GM19240 (cell line): ENCODE measurements at regions not wholly inside any gene's neighbourhood (a gene's known extent, or its start where the extent isn't known, plus 50 kb on each side); places are given as distances from the start of the nearest gene placed in this dataset.

Experiments used
- DNase-seq: peaks from one replicate; pipeline ENCODE4 v3.0.0; 2011; ENCODE audit warnings: low spot score; ENCODE audit not compliant: insufficient read length

- no peak for DNase-seq
Measured at GRCh38 chr1:47629201-47629600, 191.4 kb downstream of the FOXD2 start.

DNA sequence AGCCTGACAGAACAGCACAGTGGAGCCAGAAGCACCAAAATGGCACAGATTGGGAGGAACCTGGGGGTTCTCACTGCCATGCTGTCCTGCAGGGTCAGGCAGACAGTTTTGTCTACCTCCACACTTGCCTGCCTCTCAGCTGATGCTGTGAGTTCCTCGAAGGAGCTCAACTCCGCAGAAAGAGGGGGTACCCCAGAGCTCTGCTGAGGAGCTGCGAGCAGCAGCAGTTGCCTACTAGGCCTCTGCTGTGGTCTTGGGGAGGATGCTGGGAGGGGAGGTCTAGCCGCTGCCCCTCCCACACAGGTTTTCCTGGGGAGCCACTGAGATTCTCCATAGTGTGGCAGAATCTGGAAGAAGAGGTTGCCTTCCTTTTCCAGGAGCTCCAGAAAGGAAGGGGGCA, 192.5 kb downstream of the FOXD2 start:
- DNase-seq, result no peak

GRCh38 chr1:47631411-47631995, 193.7 kb downstream of the FOXD2 start:
- DNase-seq, result no peak

GRCh38 chr1:47635111-47635510, 197.3 kb downstream of the FOXD2 start:
- no peak for DNase-seq

GRCh38 chr1:47635597-47635996, 197.8 kb downstream of the FOXD2 start:
- DNase-seq, result no peak

GRCh38 chr1:47637111-47637685, 199.4 kb downstream of the FOXD2 start:
- DNase-seq, result no peak

- no peak for DNase-seq
Measured at GRCh38 chr1:47638240-47638639, 200.4 kb downstream of the FOXD2 start.

DNA sequence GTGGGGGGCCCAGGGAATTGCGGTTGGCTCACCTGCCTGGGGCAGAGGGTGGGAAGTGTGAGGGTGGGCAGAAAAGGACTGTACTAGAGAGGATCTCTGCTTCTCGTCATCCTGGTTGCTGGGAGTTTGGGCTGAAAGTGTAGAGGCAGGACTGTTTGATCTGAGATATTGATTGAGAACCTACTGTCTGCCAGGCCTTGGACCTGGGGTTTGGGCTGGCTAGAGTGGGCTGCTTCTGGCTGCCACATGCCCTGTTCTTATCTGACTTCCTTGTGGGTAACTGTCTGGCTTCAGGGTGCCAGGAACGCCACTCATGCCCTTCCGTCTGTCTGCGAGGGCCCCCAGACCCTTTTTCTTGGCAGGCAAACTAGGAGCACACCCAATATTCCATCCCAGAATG, 200.9 kb downstream of the FOXD2 start:
- no peak for DNase-seq

DNA sequence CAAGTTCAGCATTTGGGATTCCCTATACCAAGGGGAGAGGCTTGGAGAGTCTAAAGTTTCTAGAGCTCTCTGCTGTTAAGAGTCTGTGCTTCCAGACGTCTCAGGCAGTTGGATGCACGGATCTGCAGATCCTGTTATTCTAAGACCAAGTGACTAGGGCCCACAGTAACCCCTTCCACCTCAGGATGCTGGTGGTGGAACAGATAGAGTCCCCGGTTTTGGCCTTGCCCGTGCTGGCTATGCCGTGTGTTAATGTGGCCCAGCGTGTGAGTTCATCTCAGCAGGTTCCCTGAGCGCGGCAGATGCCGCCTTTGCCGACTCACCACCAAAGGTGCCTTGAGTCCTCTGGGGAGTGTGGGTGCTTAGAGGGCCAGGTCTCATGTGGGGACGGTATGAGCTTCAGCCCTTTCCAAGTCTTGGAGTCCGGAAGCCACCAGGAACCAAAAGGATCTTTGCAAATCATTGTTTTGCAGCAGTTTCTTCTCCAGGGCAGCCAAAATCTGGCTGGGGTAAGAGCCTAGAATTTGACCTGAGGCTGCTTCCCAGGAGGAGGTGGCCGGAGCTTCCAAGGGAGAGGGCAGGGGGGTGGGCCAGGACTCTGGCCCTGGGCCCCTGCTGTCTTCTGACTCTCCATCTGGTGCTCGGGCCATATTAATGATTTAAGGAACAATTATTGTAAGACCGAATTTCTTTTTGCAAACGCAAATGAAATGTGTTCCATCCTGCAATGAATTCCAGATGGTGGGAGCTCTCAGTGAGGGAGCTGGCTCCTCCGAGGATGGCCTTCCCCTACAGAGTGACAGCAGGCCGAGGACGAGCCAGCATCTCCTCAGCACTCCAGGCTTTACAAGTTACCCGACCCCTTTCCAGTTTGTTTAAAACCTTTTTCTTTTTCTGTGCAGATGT, 205.7 kb downstream of the FOXD2 start:
- no peak for DNase-seq

- DNase-seq, result no peak
Measured at GRCh38 chr1:47644212-47644573, 206.3 kb downstream of the FOXD2 start.

GRCh38 chr1:47645151-47645550, 207.3 kb downstream of the FOXD2 start:
- DNase-seq, result no peak

DNA sequence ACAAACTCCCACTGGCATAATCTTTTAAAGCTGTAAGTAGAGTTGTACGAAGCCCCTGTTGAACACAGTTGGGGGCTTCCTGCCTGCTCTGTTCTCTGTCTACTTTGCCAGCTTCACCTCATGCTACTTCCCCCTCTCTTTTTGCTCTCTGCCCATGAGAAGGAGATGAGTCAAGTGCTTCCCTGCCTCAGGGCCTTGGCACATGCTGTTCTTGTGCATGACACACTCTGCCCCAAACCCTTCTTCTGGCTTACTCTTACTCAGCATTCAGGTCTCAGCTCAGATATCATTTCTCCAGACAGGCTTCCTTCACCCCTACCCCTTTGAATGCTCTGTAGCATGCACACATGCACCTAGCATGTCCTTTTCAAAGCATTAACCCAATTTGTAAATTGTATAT, 208.8 kb downstream of the FOXD2 start:
- DNase-seq, result no peak

DNA sequence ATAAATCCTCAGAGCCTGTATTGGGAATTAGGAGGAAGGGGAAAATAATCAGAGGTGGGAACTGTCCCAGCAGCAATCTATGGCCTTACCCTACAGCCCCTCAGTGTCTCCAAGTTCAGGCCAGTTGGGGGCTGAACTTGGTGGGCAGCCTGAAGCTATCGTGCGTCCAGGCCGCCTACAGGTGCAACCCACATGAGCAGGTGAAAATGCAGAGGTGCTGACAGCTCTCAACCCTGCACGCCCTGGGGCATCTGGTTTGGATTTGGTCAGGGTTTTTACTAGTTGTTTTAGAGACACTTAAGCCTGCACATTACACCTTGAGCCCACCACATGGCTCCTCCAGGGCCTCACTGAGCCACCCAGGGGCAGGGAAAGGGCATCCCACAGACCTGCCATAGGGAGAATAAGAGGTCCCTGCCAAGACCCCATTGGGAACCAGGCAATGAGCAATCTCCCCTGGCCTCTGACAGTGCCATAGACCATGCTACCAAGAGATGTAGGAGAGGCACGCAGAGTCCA, 209.5 kb downstream of the FOXD2 start:
- DNase-seq, result no peak

- no peak for DNase-seq
Measured at GRCh38 chr1:47650205-47650604, 212.4 kb downstream of the FOXD2 start.

GRCh38 chr1:47650611-47651010, 212.8 kb downstream of the FOXD2 start:
- no peak for DNase-seq

- no peak for DNase-seq
Measured at GRCh38 chr1:47651311-47652089, 213.7 kb downstream of the FOXD2 start.

DNA sequence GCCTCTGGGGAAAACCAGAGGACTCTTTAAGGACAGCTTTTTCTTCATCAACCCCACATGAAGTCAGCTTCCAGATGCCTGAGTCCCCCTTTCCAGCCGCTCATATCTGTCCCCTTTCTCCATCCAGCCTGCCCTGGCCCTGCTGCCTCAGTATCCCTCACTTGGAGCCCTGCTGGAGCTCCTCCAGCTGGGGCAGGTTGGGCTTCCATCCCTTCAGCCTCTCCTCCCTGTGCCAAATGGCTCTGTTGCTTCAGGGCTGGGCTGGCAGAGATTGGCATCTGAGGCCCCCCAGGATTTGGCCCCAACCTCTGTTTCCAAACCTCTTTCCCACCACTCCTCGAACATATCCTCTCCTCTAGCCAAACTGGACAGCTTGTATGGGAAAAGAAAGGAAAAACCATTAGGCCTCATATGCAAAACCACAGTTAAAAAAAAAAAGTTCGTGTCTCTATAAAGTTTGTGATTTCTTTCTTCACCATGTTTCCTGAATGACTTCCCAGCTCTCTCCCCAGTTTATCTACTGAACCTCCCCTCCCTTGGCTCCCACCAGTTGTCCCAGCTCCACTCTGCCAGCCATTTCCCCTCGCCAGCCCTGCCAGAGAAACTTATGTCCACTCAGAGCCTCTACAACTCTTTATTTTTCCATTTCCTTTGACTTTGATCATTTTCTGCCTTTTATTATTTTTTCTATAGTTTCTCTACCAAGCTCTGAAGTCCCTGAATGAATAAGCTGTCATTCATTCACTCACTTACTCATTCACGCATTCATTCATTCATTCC, 217.9 kb downstream of the FOXD2 start:
- no peak for DNase-seq

- no peak for DNase-seq
Measured at GRCh38 chr1:47656719-47657685, 219.2 kb downstream of the FOXD2 start.

DNA sequence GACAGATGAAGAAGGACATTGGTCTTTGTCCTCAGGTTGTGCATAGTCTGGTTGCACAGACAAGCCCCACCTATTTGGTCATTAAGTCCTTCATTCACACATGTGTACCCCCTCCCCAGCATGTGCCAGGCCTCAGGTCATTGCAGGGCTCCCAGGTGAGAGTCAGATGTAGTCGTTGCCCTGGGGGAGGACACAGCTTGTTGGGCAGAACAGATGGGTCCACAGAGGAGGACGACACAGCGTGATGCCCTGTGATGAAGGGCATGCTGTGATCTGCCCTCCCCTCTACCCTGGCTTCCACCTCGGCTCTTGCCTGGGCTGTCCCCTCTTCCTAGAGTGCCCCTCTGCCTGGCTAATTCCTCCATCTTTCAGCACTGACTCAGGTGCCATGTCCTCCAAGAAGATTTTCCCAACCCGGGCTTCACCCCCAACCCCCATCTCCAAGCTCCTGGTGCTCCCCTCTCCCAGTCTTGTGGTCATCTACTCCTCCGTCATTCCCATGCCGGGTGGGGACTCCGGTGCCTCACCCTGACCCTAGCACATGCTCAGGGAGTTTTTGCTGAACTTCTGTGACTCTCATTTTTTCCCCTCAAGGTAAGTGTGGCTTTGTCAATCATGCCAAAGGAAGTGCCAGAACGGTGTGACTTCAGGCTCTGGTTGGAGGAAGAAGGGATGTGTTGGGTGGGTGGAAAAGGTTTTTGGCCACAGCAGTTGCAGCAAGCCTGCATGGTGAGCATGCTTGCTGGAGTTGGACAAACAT, 220.5 kb downstream of the FOXD2 start:
- DNase-seq, result no peak
